Astrocyte of the spinal cord (primary cell): ENCODE measurements at regions not wholly inside any gene's neighbourhood (a gene's known extent, or its start where the extent isn't known, plus 50 kb on each side); places are given as distances from the start of the nearest gene placed in this dataset.

Source experiments
- DNase-seq: peaks from one replicate; pipeline ENCODE4 v3.0.0; 2011; ENCODE audit warnings: low read depth, low spot score
- H3K4me3 ChIP-seq: 2 replicates; pipeline ENCODE4 v1.5.1; 2011; ENCODE audit warnings: low read depth, mild to moderate bottlenecking, low read length, moderate library complexity
- CTCF ChIP-seq: IDR thresholded peaks from 2 replicates; pipeline ENCODE4 v1.5.1; 2012; ENCODE audit warnings: low read depth, mild to moderate bottlenecking, low read length, inconsistent platforms
- in situ Hi-C: cut with HindIII; loops from 2 replicates; pipeline ENCODE4 v1.10.0; 2017; ENCODE audit warnings: low sequenced_read_pairs

DNA sequence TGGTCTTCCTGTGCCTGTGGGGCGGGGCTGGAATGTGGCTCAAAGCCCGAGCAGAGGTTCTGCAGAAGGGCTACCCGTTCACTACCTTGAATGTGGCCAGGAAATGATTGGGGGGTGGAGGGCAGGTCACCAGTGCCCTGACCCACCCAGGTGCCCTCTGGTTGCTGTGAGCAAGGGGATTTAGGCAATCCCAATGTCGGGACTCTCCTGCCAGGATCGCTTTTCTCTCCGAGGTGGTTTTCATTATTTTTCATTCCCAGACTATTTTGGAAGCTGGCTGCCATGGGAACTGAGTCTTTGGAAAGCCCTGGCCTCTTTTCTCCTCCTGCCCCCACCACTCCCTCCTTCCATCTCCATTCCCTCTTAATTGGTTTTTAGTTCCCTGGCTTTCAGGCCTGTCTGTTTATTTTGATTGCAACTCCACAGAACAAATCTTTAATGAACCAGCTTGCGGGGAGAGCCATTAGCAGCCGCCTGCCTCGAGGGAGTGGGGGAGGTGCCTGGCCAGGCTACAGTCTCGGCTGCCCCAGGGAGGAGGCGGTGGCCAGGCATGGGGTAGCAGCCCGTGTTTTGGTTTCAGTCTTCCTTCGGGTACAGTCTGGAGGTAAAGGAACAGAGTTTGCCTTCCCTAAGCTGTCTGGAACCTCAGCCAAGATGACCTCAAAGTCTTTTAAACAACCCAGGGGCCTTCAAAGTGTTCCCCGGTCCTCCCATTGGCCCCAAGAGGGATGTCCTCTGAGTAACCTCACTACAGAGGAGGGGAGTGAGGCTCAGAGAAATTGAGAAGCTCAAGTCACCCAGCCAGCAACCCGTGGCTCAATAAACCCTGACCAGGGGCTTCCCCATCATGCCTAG is 114.4 kb upstream of the HAAO start:
- no peak overlapping the region for H3K4me3 ChIP-seq
- DNase-seq: peak; percentile 70
- in situ Hi-C loops: no loop called here
- no peak for TF ChIP-seq CTCF

DNA sequence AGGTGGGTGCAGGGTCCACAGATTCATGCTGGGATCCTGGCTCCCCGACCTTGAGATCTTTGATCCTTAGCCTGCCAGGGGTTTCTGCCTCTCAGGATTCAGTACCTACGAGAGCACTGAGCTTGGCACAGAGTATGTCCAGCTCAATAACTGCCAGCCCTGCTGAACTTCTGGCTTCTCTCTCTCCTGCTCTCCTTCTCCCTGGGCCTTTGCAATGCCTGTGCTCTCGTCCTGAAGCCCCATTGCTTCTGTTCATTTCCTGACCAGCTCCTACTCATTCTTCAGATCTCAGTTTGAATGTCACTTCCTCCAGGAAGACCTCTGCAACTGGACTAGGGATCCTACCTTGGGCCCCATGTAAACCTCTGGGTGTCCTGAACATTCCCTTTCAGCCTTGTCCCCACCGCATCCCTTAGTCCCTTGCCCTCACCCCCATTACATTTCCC is 113.8 kb upstream of the HAAO start:
- H3K4me3 ChIP-seq: no peak overlapping the region

GRCh38 chr2:42905341-42906110 is 113.1 kb upstream of the HAAO start:
- in situ Hi-C loops: no loop called here
- peak; percentile 27 for TF ChIP-seq CTCF
- no peak overlapping the region for H3K4me3 ChIP-seq
- DNase-seq: peak; percentile 67

More for the DNA sequence above, 113.8 kb upstream of the HAAO start:
- TF ChIP-seq CTCF: no peak
- no peak for DNase-seq
- in situ Hi-C loops: no loop called here

- no peak for TF ChIP-seq CTCF
- no peak overlapping the region for H3K4me3 ChIP-seq
- in situ Hi-C loops: no loop called here
- DNase-seq: no peak
Measured at GRCh38 chr2:42904576-42904876, 112.1 kb upstream of the HAAO start.

- DNase-seq: no peak
- no peak for TF ChIP-seq CTCF
- in situ Hi-C loops: no loop called here
- no peak overlapping the region for H3K4me3 ChIP-seq
Measured at GRCh38 chr2:42903821-42904575, 111.6 kb upstream of the HAAO start.

- in situ Hi-C loops: no loop called here
- no peak overlapping the region for H3K4me3 ChIP-seq
- TF ChIP-seq CTCF: no peak
- no peak for DNase-seq
Measured at GRCh38 chr2:42902939-42903709, 110.7 kb upstream of the HAAO start.
